ENCODE measurements at regions not wholly inside any gene's neighbourhood (a gene's known extent, or its start where the extent isn't known, plus 50 kb on each side); places are given as distances from the start of the nearest gene placed in this dataset.
"Not testable (repeated sequence)": the region's sequence is repeated elsewhere in the genome, so short reads cannot be mapped to it uniquely, and the experiment has no call there.

GRCh38 chr4:86413426-86413825 lies 53.6 kb upstream of the MAPK10 start:
- DNase-seq = not testable (repeated sequence)

DNA sequence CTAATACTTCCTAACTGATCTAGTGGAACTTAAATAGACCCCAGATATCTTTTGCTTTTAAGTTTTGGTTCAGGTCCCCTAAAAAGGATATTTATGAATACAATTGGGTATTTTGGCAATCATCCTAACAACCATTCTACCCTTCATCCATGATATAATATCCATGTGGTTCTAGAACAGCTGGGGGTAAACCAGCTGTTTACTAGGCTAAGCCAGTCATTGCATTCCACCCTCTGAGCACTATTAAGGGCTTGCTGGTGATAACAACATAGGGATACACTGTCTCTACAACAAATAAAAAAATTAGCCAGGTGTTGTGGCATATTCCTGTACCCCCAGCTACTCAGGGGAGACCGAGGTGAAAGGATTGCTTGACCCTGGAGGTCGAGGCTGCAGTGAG lies 54.8 kb upstream of the MAPK10 start:
- DNase-seq = no peak

DNA sequence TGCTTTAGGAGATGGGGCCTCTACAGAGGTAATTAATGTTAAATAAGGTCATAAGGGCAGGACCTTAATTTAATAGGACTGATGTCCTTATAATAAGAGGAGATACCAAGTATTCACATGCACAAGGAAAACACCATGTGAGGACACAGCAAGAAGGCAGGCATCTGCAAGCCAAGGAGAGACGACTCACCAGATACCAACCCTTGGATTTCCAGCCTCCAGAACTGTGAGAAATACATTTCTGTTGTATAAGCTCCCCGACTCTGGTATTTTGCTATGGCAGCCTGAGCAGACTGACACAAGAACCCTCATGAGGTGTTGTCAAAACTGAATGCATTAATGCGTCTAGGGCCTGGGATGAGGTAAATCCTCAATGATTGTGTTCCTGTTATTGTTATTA lies 56.2 kb upstream of the MAPK10 start:
- DNase-seq = no peak

- DNase-seq = no peak
Measured at GRCh38 chr4:86421461-86421860, 61.6 kb upstream of the MAPK10 start.

DNA sequence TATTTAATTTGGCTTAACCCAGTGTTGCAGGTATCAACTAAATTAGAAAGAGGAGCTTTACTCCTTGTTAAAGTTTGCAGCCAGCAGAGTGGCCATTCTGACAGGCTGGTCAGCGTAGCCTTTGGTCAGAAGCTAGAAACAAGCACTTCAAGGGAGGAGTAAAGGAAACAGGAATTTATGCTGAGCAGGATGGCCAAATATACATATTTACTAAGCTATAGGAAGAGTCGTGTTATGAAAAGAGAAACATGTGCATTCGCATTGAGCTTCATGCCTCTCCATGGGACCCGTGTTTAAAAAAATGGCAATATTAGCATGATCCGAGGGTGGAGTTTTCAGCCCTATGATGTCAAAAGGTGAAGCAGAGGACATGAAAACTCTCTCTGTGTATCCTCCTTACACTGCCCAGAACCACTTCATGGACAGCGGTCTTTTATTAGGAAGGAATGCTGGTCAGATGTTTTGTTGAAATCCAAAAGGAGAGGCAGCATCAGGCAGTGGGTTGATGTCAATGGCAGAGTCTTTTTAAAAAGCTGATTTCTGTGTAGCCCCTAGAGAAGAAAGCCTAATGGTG lies 71.8 kb upstream of the MAPK10 start:
- no peak for DNase-seq

GRCh38 chr4:86432559-86433134 lies 72.8 kb upstream of the MAPK10 start:
- DNase-seq = no peak

DNA sequence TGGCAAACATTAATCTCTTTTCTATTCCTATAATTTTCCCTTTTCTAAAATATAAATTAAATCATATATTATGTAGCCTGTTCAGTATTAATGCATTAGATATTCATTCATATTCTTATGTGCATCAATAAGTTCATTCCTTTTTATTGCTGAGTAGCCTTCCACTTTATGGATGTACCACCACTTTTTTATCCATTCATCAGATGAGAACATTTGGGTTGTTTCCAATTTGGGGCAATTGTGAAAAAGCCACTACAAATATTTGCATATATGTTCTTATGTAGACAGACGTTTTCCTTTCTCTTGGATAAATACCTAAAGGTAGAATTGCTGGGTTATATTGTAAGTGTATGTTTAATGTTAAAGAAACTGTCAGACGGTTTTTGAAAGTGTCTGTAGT lies 79.4 kb upstream of the MAPK10 start:
- no peak for DNase-seq

DNA sequence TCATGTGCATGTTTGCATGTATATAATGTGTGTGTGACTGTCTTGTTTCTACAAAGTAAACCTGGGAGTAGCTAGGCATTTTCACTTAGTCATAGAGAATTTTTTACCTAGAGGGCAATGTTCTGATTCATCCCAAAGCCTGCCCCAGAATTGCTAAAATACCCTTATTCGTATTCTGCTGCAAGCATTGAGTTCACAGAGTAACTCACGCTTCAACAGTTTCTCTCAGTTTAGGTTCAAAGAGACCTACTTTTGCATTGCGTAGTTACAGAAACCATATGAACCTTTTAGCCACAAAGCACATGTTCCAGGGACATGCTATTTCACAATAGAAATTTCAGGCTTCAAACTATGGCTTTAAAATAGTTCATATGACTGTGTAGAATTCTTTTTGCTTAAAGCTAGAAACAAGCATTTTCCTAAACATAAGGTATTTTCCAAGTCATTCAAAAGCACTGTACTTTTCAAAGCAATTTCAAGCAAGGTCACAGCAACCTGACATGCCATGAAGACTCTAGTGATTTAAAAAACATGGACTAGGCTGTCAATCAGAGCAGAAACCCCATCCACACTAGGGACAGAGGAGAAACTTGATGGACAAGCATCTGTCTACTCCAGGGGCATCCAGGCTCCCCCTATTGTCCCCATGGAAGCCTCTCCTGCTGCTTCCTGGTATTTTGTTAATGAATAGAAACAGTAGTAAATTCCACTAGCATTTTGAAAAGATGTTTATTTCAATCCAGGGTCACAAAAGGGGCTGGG lies 81.5 kb upstream of the MAPK10 start:
- peak; percentile 39 for DNase-seq

DNA sequence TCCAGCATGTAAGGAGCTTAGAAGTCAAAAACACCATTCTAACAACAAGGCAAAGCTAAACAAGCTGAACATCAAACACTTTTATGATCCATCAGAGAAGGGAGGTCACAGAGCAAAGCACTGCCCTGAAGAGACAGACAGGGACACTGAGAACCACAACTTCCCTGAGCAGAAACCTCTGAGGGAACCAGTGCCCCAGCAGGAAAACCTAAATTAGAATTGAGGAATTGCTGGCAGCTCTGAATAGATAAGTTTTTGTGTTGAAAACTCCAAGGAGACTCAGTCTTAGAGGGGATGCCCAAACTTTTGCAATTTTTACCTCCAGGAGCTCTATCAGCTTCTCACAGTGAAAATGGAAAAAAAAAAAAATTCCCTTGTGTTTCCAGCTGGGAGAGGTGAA lies 83.0 kb upstream of the MAPK10 start:
- no peak for DNase-seq

- DNase-seq = no peak
Measured at GRCh38 chr4:86443495-86443894, 83.6 kb upstream of the MAPK10 start.

DNA sequence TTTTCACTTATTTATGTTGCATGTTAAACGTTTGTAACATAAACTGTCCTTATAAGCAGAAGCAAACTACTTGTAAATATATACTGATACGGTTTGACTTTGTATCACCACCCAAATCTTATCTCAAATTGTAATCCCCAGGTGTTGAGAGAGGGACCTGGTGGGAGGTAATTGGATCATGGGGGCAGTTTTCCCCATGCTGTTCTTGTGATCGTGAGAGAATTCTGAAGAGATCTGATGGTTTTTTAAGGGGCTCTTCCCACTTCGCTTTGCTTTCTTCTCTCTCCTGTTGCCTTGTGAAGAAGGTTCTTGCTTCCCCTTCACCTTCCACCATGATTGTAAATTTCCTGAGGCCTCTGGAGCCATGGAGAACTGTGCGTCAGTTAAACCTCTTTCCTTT lies 87.1 kb upstream of the MAPK10 start:
- no peak for DNase-seq

DNA sequence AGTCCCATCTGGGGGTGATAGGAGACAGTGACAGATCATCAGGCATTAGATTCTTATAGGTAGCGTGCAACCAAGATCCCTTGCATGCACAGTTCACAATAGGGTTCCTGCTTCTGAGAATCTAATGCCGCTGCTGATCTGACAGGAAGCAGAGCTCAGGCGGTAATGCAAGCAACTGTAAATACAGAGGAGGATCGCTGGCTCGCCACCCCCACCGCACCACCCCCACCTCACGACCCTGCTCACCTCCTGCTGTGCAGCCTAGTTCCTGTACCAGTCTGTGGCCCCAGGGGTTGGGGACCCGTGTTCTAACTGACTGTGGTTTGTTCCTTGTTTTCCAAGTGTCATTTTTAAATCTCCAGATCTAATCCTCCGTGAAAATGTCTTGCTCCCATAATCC lies 89.0 kb upstream of the MAPK10 start:
- no peak for DNase-seq

- DNase-seq = peak; percentile 32
Measured at GRCh38 chr4:86449746-86450588, 90.1 kb upstream of the MAPK10 start.

- no peak for DNase-seq
Measured at GRCh38 chr4:86450861-86451260, 91.0 kb upstream of the MAPK10 start.

DNA sequence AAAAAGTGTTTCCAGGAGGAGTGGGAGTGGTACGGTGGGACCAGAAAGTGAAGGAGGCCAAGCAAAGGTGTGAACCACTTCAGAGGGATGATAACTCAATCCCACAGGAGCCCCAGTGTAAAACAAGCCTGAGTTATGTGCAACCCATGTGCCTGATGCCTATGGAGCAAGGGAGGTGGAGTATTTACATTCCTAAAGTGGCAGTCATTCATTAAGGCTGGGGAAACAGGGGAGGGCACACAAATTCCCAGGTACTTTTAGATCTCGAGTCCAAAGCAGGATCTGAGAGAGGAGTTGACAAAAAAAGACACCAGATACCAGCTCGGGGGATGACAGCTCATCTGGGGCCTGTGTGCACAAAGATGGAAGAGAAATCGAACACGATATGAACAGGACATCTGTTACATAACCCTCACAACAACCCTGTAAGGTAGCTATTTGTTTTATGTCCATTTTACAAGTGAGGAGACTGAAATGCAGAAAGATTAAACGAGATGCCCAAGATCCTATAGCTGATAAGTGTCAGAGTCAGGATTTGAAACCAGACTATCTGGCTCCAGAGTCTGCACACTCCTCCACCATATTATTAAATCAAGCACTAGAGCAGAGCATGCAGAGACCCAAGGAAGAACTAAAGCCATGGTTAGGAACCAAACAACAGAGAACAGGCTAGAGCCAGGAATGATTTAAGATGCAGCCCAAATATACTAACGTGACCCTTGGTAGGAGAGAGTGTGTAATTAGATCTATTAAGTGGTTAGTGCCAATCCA lies 91.9 kb upstream of the MAPK10 start:
- DNase-seq = peak; percentile 29

GRCh38 chr4:86452422-86452891 lies 92.6 kb upstream of the MAPK10 start:
- peak; percentile 31 for DNase-seq

DNA sequence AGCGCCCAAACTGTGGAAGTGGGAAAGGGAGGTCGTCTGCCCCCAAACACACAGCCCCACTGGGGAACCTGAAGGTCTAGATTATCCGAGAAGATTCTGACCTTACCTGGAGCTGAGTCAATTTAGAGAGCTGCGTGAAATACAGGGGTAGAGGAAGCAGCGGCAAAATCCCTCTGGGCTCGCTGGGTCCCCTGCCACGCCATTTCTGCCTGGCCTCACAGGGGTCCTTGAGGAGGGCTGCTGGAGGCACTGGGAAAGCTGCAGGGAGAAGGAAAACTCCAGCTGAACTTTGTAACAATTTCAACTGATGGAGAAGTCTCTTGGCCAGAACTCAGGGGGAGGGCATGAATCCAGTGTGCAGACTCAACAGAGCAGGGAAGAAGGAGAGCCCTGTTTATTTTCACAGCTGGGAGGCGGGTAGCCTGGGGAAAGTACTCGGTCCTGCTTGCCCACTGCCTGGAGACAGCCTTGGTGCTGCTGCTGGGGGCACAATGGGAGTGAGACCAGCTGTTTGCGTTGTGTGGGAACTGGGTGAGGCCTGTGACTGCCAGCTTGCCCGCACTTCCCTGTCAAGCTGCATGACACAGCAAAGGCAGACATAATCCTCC lies 93.2 kb upstream of the MAPK10 start:
- DNase-seq = peak; percentile 17

- peak; percentile 13 for DNase-seq
Measured at GRCh38 chr4:86453611-86454072, 93.8 kb upstream of the MAPK10 start.

DNA sequence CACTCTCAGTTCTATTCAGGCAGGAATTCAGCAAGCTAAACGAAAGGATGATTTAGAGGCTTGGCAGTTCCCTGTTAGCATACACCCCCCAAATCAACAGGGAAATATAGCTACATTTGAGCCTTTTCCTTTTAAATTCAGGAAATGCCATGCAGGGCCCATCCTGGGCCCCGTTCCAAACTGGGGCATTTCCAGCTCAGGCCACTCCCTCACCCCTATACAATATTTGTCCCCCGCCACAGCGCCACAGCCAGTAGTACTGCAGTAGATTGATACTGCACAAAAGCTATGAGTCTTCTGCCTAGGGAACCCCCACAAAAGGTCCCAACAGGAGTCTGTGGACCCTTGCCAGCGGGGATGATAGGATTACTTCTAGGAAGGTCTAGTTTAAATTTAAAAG lies 102.0 kb upstream of the MAPK10 start:
- DNase-seq = no peak

DNA sequence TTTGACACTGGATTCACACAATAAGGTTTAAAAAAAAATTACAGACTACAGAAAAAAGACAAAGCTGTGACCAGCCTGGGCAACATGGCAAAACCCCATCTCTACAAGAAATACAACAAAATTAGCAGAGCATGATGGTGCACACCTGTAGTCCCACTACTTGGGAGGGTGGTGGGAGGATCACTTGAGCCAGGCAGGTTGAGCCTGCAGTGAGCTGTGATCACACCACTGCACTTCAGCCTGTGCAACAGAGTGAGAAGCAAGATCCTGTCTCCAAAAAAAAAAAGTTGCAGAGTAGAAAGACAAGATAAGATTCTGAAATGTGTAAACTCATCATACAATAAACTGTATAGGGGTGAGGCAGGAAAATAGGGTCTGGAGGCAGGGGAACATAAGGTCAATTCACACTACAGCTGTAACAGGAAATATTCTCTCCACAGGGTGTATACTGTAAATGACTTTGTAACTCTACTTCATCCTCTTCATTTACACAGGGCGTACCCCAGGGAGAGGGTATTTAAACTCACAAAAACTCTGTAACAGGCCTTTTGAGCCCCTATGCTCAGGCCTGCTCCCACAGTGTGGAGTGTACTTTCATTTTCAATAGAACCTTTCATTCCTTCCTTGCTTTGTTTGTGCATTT lies 112.6 kb upstream of the MAPK10 start:
- DNase-seq = no peak

GRCh38 chr4:86478151-86478550 lies 116.0 kb upstream of the PTPN13 start:
- not testable (repeated sequence) for DNase-seq

GRCh38 chr4:86481440-86481839 lies 112.7 kb upstream of the PTPN13 start:
- no peak for DNase-seq
